Activated CD4-positive, alpha-beta memory T cell treated with anti-CD3 and anti-CD28 coated beads for 36 hours (primary cell): ENCODE measurements at regions not wholly inside any gene's neighbourhood (a gene's known extent, or its start where the extent isn't known, plus 50 kb on each side); places are given as distances from the start of the nearest gene placed in this dataset.
"Not testable (repeated sequence)": the region's sequence is repeated elsewhere in the genome, so short reads cannot be mapped to it uniquely, and the experiment has no call there.

Source experiments
- CTCF ChIA-PET: fragments of 350-600 bp; sonication (Branson Sonifier 250); formaldehyde crosslinking; loops from one replicate; lab custom pipeline; 2021; ENCODE audit warnings: antibody characterized with exemption, inconsistent platforms; lab: Charles Lee
- POLR2A ChIA-PET: fragments of 350-600 bp; sonication (Branson Sonifier 250); formaldehyde crosslinking; loops from one replicate; lab custom pipeline; 2021; ENCODE audit warnings: antibody characterized with exemption; lab: Charles Lee
- DNase-seq: peaks from one replicate; pipeline ENCODE4 v3.0.0-alpha.2; 2020
- H3K27ac Mint-ChIP-seq: one replicate; pipeline ENCODE4 v1.8.0; 2021; ENCODE audit warnings: mixed read lengths
- H3K27me3 Mint-ChIP-seq: one replicate; pipeline ENCODE4 v1.8.0; 2021; ENCODE audit warnings: mixed read lengths
- H3K36me3 Mint-ChIP-seq: one replicate; pipeline ENCODE4 v1.8.0; 2021; ENCODE audit warnings: mixed read lengths
- H3K4me1 Mint-ChIP-seq: one replicate; pipeline ENCODE4 v1.8.0; 2021; ENCODE audit warnings: low read depth, mixed read lengths
- H3K4me3 Mint-ChIP-seq: one replicate; pipeline ENCODE4 v1.8.0; 2021; ENCODE audit warnings: mild to moderate bottlenecking, mixed read lengths
- H3K9me3 Mint-ChIP-seq: one replicate; pipeline ENCODE4 v1.8.0; 2021; ENCODE audit warnings: mixed read lengths
- intact Hi-C: fragments of 100-400 bp; cut with micrococcal nuclease; formaldehyde crosslinking; loops from one replicate; pipeline ENCODE4 v1.15.1; 2023

GRCh38 chr19:30941591-30941990, 407.6 kb downstream of the TSHZ3 start:
- peaks cover 14% of the 10 kb centered on the region for H3K27me3 Mint-ChIP-seq
- POLR2A ChIA-PET = no interaction called here
- no peaks in the 10 kb centered on the region for H3K36me3 Mint-ChIP-seq
- peaks cover 2% of the 10 kb centered on the region for H3K9me3 Mint-ChIP-seq
- CTCF ChIA-PET = no interaction called here
- intact Hi-C loops = no loop called here
- H3K4me1 Mint-ChIP-seq = no peaks in the 10 kb centered on the region
- DNase-seq = no peak
- H3K4me3 Mint-ChIP-seq = no peak overlapping the region
- no peak overlapping the region for H3K27ac Mint-ChIP-seq

- Mint-ChIP-seq H3K4me1 (no peaks in the 10 kb centered on the region), H3K27ac (no peak overlapping the region), H3K4me3 (no peak overlapping the region), H3K36me3 (no peaks in the 10 kb centered on the region), H3K27me3 (peaks cover 3% of the 10 kb centered on the region), H3K9me3 (peaks cover 2% of the 10 kb centered on the region)
- ChIA-PET CTCF (no interaction called here), POLR2A (no interaction called here)
- DNase-seq = no peak
- intact Hi-C loops = no loop called here
These were observed 413.0 kb downstream of the TSHZ3 start for GRCh38 chr19:30936276-30936675.

GRCh38 chr19:30935146-30935545, 414.1 kb downstream of the TSHZ3 start:
- Mint-ChIP-seq H3K27me3 (peaks cover 2% of the 10 kb centered on the region), H3K36me3 (no peaks in the 10 kb centered on the region), H3K4me3 (no peak overlapping the region), H3K27ac (no peak overlapping the region), H3K9me3 (peaks cover under 1% of the 10 kb centered on the region), H3K4me1 (no peaks in the 10 kb centered on the region)
- POLR2A ChIA-PET = no interaction called here
- no peak for DNase-seq
- CTCF ChIA-PET = no interaction called here
- intact Hi-C loops = no loop called here

GRCh38 chr19:30933454-30933853, 415.8 kb downstream of the TSHZ3 start:
- H3K27ac Mint-ChIP-seq, DNase-seq, intact Hi-C loops, H3K27me3 Mint-ChIP-seq, H3K36me3 Mint-ChIP-seq, H3K4me3 Mint-ChIP-seq, H3K4me1 Mint-ChIP-seq, CTCF ChIA-PET, H3K9me3 Mint-ChIP-seq, POLR2A ChIA-PET: not testable (repeated sequence)

- H3K4me3 Mint-ChIP-seq = no peak overlapping the region
- CTCF ChIA-PET = no interaction called here
- H3K4me1 Mint-ChIP-seq = no peaks in the 10 kb centered on the region
- intact Hi-C loops = no loop called here
- no peak overlapping the region for H3K27ac Mint-ChIP-seq
- no peaks in the 10 kb centered on the region for H3K36me3 Mint-ChIP-seq
- H3K9me3 Mint-ChIP-seq = no peaks in the 10 kb centered on the region
- no peak for DNase-seq
- POLR2A ChIA-PET = no interaction called here
- peaks cover 2% of the 10 kb centered on the region for H3K27me3 Mint-ChIP-seq
These were observed 416.4 kb downstream of the TSHZ3 start for GRCh38 chr19:30932854-30933253.

GRCh38 chr19:30930941-30931706, 418.1 kb downstream of the TSHZ3 start:
- Mint-ChIP-seq H3K36me3 (no peaks in the 10 kb centered on the region), H3K27ac (no peak overlapping the region), H3K4me1 (no peaks in the 10 kb centered on the region), H3K27me3 (peaks cover 8% of the 10 kb centered on the region), H3K9me3 (no peaks in the 10 kb centered on the region), H3K4me3 (no peak overlapping the region)
- intact Hi-C loops = no loop called here
- ChIA-PET CTCF (no interaction called here), POLR2A (no interaction called here)
- DNase-seq = no peak

GRCh38 chr19:30927705-30928104, 421.5 kb downstream of the TSHZ3 start:
- ChIA-PET CTCF (no interaction called here), POLR2A (no interaction called here)
- Mint-ChIP-seq H3K27ac (no peak overlapping the region), H3K9me3 (no peaks in the 10 kb centered on the region), H3K27me3 (peaks cover 8% of the 10 kb centered on the region), H3K4me1 (no peaks in the 10 kb centered on the region), H3K36me3 (no peaks in the 10 kb centered on the region), H3K4me3 (no peak overlapping the region)
- intact Hi-C loops = no loop called here
- no peak for DNase-seq

- ChIA-PET POLR2A (no interaction called here), CTCF (no interaction called here)
- Mint-ChIP-seq H3K4me3 (no peak overlapping the region), H3K27ac (no peak overlapping the region), H3K4me1 (no peaks in the 10 kb centered on the region), H3K9me3 (no peaks in the 10 kb centered on the region), H3K36me3 (no peaks in the 10 kb centered on the region), H3K27me3 (peaks cover 12% of the 10 kb centered on the region)
- intact Hi-C loops = no loop called here
- no peak for DNase-seq
These were observed 424.6 kb downstream of the TSHZ3 start for GRCh38 chr19:30924670-30925069.

- Mint-ChIP-seq H3K36me3 (no peaks in the 10 kb centered on the region), H3K9me3 (no peaks in the 10 kb centered on the region), H3K27me3 (peaks cover 14% of the 10 kb centered on the region), H3K4me3 (no peak overlapping the region), H3K4me1 (no peaks in the 10 kb centered on the region), H3K27ac (no peak overlapping the region)
- no peak for DNase-seq
- CTCF ChIA-PET = no interaction called here
- intact Hi-C loops = no loop called here
- POLR2A ChIA-PET = no interaction called here
These were observed 425.1 kb downstream of the TSHZ3 start for GRCh38 chr19:30924069-30924636.

- H3K27me3 Mint-ChIP-seq = peaks cover 14% of the 10 kb centered on the region
- H3K27ac Mint-ChIP-seq = no peak overlapping the region
- POLR2A ChIA-PET = no interaction called here
- no peaks in the 10 kb centered on the region for H3K9me3 Mint-ChIP-seq
- H3K4me3 Mint-ChIP-seq = no peak overlapping the region
- no peak for DNase-seq
- CTCF ChIA-PET = no interaction called here
- intact Hi-C loops = no loop called here
- no peaks in the 10 kb centered on the region for H3K36me3 Mint-ChIP-seq
- H3K4me1 Mint-ChIP-seq = no peaks in the 10 kb centered on the region
These were observed 425.6 kb downstream of the TSHZ3 start for GRCh38 chr19:30923621-30924020.

GRCh38 chr19:30923096-30923495, 426.1 kb downstream of the TSHZ3 start:
- no peaks in the 10 kb centered on the region for H3K9me3 Mint-ChIP-seq

GRCh38 chr19:30920222-30920621, 429.0 kb downstream of the TSHZ3 start:
- intact Hi-C loops = no loop called here
- Mint-ChIP-seq H3K27ac (no peak overlapping the region), H3K4me1 (no peaks in the 10 kb centered on the region), H3K27me3 (peaks cover 6% of the 10 kb centered on the region), H3K9me3 (no peaks in the 10 kb centered on the region), H3K36me3 (no peaks in the 10 kb centered on the region), H3K4me3 (no peak overlapping the region)
- POLR2A ChIA-PET = no interaction called here
- CTCF ChIA-PET = no interaction called here
- no peak for DNase-seq

More at GRCh38 chr19:30923096-30923495, 426.1 kb downstream of the TSHZ3 start:
- ChIA-PET CTCF (no interaction called here), POLR2A (no interaction called here)
- DNase-seq = no peak
- H3K27me3 Mint-ChIP-seq = peaks cover 11% of the 10 kb centered on the region
- H3K27ac Mint-ChIP-seq = no peak overlapping the region
- H3K4me3 Mint-ChIP-seq = no peak overlapping the region
- no peaks in the 10 kb centered on the region for H3K36me3 Mint-ChIP-seq
- intact Hi-C loops = no loop called here
- no peaks in the 10 kb centered on the region for H3K4me1 Mint-ChIP-seq

GRCh38 chr19:30919737-30920136, 429.5 kb downstream of the TSHZ3 start:
- POLR2A ChIA-PET = no interaction called here
- CTCF ChIA-PET = no interaction called here
- intact Hi-C loops = no loop called here

More at GRCh38 chr19:30919737-30920136, 429.5 kb downstream of the TSHZ3 start:
- peaks cover 6% of the 10 kb centered on the region for H3K27me3 Mint-ChIP-seq
- no peaks in the 10 kb centered on the region for H3K9me3 Mint-ChIP-seq
- H3K4me1 Mint-ChIP-seq = no peaks in the 10 kb centered on the region
- H3K36me3 Mint-ChIP-seq = no peaks in the 10 kb centered on the region
- no peak overlapping the region for H3K27ac Mint-ChIP-seq
- no peak overlapping the region for H3K4me3 Mint-ChIP-seq
- no peak for DNase-seq
